Chondrocyte (in vitro differentiated cells): ENCODE measurements at regions not wholly inside any gene's neighbourhood (a gene's known extent, or its start where the extent isn't known, plus 50 kb on each side); places are given as distances from the start of the nearest gene placed in this dataset.
A peak's percentile ranks its signal among the peaks of the same experiment; 100 is the strongest.

ENCODE experiments used
- DNase-seq: peaks from one replicate; pipeline ENCODE4 v3.0.0; 2021; ENCODE audit warnings: mixed read lengths, low spot score
- H3K27ac Mint-ChIP-seq: one replicate; pipeline ENCODE4 v1.8.0; 2021; ENCODE audit warnings: mild to moderate bottlenecking, moderate library complexity, mixed read lengths; ENCODE audit not compliant: unreplicated experiment
- H3K27me3 Mint-ChIP-seq: 2 replicates; pipeline ENCODE4 v1.8.0; 2021; ENCODE audit warnings: low read depth, mixed read lengths
- H3K36me3 Mint-ChIP-seq: 2 replicates; pipeline ENCODE4 v1.8.0; 2021; ENCODE audit warnings: low read depth, mixed read lengths
- H3K4me1 Mint-ChIP-seq: 2 replicates; pipeline ENCODE4 v1.8.0; 2021; ENCODE audit warnings: low read depth, mild to moderate bottlenecking, mixed read lengths
- H3K4me3 Mint-ChIP-seq: one replicate; pipeline ENCODE4 v1.8.0; 2021; ENCODE audit warnings: mild to moderate bottlenecking, moderate library complexity, mixed read lengths; ENCODE audit not compliant: unreplicated experiment
- H3K9me3 Mint-ChIP-seq: 2 replicates; pipeline ENCODE4 v1.8.0; 2021; ENCODE audit warnings: low read depth, mixed read lengths
- CTCF ChIP-seq: fragments of 200-600 bp; sonication (generic); IDR thresholded peaks from 2 replicates; pipeline ENCODE4 v1.5.0; 2021; ENCODE audit warnings: antibody characterized with exemption, mild to moderate bottlenecking, moderate library complexity

GRCh38 chr10:28147706-28148105 lies 148.8 kb upstream of the ODAD2 start:
- H3K27ac Mint-ChIP-seq, result no peak overlapping the region
- H3K4me3 Mint-ChIP-seq, result no peak overlapping the region
- H3K9me3 Mint-ChIP-seq, result no peaks in the 10 kb centered on the region
- H3K4me1 Mint-ChIP-seq, result peaks cover 4% of the 10 kb centered on the region
- H3K27me3 Mint-ChIP-seq, result no peaks in the 10 kb centered on the region
- no peak for DNase-seq
- no peak for TF ChIP-seq CTCF
- H3K36me3 Mint-ChIP-seq, result peaks cover 11% of the 10 kb centered on the region

DNA sequence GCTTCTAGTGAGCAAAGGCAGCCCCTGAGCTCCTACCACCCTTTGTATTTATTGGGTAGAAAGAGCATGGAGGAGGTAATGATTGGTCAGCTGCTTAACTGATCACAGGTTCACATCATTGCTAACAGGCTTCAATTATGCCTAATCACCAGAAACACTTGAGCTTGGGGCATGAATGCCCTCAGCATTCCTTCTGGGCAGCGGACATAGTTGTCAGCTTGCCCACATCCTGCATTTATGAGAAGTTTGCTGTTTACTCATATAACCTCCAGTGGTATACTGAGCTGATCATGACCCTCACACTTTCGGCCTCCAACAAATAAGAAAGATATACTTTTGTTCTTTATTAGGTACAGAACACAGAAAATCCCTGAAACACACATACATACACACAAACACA lies 140.3 kb upstream of the ODAD2 start:
- H3K36me3 Mint-ChIP-seq, result peaks cover 14% of the 10 kb centered on the region
- no peak for DNase-seq
- TF ChIP-seq CTCF, result no peak
- no peak overlapping the region for H3K4me3 Mint-ChIP-seq
- H3K27ac Mint-ChIP-seq, result no peak overlapping the region
- peaks cover 23% of the 10 kb centered on the region for H3K9me3 Mint-ChIP-seq
- H3K27me3 Mint-ChIP-seq, result no peaks in the 10 kb centered on the region
- H3K4me1 Mint-ChIP-seq, result peaks cover 19% of the 10 kb centered on the region

DNA sequence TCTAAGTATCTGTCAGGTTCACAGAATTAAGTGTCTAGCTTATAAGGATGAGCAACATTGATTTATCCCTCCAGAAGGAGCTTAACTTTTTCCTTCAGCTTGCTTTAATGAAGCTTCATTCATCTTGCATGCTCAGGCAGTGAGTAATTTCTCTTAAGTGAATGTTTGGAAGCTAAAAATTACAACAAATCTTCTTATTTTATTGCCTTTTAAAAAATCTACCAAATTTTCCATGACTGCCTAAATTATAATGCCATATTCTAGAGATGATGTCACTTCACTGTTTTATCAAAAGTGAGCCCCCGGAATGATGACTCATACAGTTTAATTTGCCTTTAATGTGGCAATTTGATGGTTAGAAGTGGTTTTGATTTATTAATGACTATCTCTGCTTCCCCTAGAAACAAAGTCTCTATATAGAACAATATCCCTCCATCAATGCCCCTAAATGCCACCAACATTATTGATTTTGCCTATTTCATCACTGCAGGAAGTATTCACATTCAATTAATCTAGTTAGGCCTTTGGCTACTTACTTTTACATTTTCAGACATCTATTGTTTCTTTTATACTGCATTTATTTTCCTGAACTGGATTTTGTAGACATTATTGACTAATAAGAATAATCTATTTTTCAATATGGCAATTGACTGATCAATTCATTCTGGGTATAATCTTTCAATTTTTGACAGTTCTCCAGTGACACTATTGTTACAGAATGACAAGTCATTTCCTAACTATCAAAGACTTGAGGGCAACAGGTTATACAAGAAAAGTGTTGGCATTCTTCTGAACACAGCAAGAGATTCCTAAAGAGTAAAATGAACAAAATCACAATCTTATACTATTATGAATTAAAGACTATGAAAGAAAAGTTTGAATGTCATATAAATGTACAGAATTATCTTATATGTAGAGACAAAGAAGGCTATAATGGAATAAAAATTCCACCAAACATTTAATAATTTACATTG lies 139.3 kb upstream of the ODAD2 start:
- H3K27me3 Mint-ChIP-seq, result no peaks in the 10 kb centered on the region
- H3K36me3 Mint-ChIP-seq, result peaks cover 15% of the 10 kb centered on the region
- H3K9me3 Mint-ChIP-seq, result peaks cover 28% of the 10 kb centered on the region
- peaks cover 19% of the 10 kb centered on the region for H3K4me1 Mint-ChIP-seq
- no peak overlapping the region for H3K4me3 Mint-ChIP-seq
- no peak for DNase-seq
- H3K27ac Mint-ChIP-seq, result peak overlapping the region; percentile 3
- TF ChIP-seq CTCF, result no peak

- DNase-seq, result no peak
- Mint-ChIP-seq H3K9me3 (peaks cover 29% of the 10 kb centered on the region), H3K4me3 (no peak overlapping the region)
Measured at GRCh38 chr10:28135258-28135657, 136.4 kb upstream of the ODAD2 start.

GRCh38 chr10:28130267-28130666 lies 131.4 kb upstream of the ODAD2 start:
- Mint-ChIP-seq H3K36me3 (peaks cover 21% of the 10 kb centered on the region), H3K9me3 (peaks cover 19% of the 10 kb centered on the region), H3K27me3 (no peaks in the 10 kb centered on the region), H3K4me3 (no peak overlapping the region), H3K4me1 (peaks cover 17% of the 10 kb centered on the region), H3K27ac (peak overlapping the region; percentile 83)
- no peak for DNase-seq
- TF ChIP-seq CTCF, result no peak

More at GRCh38 chr10:28135258-28135657, 136.4 kb upstream of the ODAD2 start:
- H3K27me3 Mint-ChIP-seq, result no peaks in the 10 kb centered on the region
- H3K27ac Mint-ChIP-seq, result no peak overlapping the region
- peaks cover 26% of the 10 kb centered on the region for H3K4me1 Mint-ChIP-seq
- peaks cover 18% of the 10 kb centered on the region for H3K36me3 Mint-ChIP-seq
- peak; percentile 11 for TF ChIP-seq CTCF
